ENCODE measurements at regions not wholly inside any gene's neighbourhood (a gene's known extent, or its start where the extent isn't known, plus 50 kb on each side); places are given as distances from the start of the nearest gene placed in this dataset.
A peak's percentile ranks its signal among the peaks of the same experiment; 100 is the strongest.
"Not testable (repeated sequence)": the region's sequence is repeated elsewhere in the genome, so short reads cannot be mapped to it uniquely, and the experiment has no call there.

DNA sequence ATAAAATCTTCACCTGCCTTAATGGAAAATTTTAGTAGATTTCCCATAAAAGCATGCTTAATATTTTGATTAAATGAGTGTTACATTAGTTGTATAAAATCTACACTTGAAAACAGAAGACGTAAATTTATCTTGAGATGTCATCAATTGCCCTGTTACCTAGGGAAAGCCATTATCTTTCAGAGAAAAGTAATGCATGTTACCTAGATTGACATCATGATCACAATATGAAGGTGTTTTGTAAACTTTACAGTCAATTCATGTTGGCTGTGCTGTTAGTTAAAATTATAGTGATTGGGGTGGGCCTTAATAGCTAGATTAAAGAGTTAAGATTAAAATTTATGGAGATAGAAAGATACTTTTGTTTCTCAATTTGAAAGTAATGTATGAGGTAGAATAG, 293.2 kb upstream of the PCDH18 start:
- no peak for DNase-seq

- no peak for DNase-seq
Observed at GRCh38 chr4:137823007-137823406, 290.7 kb upstream of the PCDH18 start.

GRCh38 chr4:137819964-137820383, 287.7 kb upstream of the PCDH18 start:
- DNase-seq = peak; percentile 58

DNA sequence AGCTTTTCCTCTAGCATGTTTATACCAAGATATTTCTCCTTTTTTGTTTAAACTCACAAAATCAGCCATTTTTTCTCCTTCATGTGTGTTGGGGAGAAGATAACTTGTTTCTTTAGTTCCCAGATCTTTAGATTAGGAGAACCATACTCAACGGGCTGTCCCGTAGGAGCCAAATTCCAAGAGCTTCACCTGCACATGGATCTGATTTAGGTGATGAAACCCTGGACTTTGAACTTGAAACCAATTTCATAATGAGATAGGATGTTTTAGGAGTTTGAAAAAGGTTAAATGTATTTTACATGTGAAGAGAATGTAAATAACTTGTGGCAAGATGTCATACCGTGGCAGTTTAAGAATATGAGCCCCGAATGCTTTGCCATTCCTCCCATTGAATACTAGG, 280.0 kb upstream of the PCDH18 start:
- no peak for DNase-seq

DNA sequence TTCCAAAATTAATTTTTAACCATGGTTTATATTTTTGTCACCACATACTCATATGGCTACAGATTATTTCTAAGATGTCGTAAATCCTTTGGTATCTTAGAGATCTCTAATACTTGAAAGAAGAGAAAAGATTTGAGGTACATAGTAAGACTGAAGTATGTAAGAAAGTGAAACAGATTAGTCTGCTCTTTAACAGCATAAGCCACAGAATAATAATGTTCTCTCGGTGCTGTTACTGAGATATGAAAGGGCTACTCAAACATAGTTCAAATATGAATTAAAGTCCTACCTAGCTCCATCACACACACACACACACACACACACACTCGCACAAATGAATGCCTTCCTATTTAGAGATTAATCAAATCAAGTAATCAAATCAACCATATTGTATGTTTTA, 274.1 kb upstream of the PCDH18 start:
- no peak for DNase-seq

DNA sequence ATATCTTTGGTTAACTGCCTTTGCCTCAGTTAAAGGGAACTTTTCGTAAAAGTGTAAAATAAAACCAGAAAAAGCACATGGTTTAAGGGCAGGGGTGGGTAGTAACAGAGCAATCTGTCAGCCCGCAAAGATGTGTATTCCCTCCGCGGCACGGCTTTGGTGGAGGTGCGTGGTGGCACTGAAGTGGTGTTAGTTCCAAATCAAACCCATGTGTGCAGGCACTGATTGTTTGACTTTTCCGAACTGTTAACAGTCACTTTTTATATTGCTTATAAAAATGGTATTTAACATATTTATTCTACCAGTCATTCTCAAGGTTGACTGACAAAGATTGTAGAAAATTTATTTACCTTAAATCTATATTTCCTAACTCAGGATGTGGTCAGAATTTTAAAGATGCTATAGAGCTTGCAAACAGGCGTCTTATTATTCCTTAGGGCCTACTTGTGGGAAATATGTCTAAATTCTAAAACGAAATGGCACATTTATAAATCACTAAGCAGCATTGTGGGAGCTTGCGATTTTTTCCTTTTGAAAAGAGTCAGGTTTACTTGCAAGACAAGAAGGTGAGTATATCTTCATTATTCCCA, 272.7 kb upstream of the PCDH18 start:
- DNase-seq = no peak

DNA sequence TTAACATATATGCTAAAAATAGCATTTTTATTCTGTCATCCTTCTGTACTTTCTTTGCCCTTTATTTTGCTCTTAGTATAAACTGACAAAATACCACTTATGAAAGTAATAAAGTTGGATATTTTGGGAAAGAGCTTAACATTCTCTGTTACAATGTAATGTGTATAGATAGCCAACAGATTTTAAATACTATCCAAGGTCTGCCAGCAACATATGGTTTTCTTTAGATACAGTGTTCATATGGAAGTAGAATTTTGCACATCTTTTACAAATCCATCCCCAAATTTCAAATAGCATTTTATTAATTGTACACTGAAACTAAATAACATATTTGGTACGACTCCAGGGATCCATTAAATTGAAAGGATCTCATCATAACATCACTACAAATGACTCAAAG, 268.6 kb upstream of the PCDH18 start:
- no peak for DNase-seq

- no peak for DNase-seq
Observed at GRCh38 chr4:137794764-137795254, 262.5 kb upstream of the PCDH18 start.

DNA sequence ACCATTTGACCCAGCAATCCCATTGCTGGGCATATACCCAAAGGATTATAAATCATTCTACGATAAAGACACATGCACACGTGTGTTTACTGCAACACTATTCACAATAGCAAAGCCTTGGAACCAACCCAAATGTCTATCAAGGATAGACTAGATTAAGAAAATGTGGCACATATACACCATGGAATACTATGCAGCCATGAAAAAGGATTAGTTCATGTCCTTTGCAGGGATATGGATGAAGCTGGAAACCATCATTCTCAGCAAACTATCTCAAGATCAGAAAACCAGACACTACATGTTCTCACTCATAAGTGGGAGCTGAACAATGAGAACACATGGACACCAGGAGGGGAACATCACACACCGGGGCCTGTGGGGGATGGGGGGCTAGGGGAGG, 257.0 kb upstream of the PCDH18 start:
- DNase-seq = not testable (repeated sequence)

- DNase-seq = not testable (repeated sequence)
Observed at GRCh38 chr4:137783923-137784322, 251.6 kb upstream of the PCDH18 start.

DNA sequence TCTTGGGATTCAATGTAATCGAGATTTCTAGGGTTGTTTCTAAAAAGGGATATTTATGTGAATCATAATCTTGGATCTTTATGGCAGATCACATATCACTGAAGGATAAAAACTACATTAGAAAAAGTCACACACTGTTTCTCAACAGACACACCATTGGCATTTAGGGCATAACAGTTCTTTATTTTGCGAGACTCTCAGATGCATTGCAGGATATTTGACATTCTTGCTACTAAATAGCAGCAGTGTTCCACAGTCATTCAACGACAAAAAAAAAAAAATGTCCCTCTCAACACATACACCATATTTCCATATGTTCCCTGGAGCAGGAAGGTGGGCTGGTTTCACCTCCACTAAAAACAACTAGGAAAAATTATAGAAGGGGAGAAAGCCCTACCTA, 243.4 kb upstream of the PCDH18 start:
- no peak for DNase-seq

DNA sequence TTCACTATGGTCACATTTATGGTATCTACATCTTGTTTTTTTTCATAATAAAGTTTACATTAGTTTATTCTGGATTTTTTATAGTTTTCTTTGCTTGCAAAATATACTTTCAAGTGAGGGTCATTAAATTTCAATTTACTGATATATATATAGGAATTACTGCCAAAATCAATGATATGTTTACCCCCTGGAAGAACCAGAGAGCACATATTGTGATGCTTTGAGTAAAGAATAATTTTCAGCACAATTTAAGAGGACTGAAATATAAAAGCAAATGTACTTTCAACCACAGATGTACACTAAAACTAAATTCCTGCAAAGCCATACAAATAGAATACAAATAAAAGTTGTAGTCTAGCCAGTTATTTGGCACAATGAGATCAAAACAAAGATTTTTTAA, 242.2 kb upstream of the PCDH18 start:
- no peak for DNase-seq

- DNase-seq = no peak
Observed at GRCh38 chr4:137768881-137769280, 236.6 kb upstream of the PCDH18 start.

DNA sequence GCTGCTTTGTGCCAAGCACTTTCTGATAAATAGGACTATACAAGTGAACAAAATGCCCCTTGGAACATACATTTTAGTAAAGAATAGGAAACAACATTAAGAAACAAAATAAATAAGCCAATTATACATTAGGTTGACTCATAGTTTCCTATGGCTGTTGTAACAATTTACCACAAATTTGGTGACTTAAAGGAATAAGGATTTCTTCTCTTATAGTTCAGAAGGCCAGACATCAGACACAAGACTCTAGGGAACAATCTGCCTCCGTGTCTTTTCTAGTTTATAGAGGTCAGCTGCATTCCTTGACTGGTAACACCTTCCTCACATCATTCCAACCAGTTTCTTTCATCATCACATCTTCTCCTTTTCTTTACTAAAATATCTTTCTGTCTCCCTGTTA, 235.9 kb upstream of the PCDH18 start:
- no peak for DNase-seq

DNA sequence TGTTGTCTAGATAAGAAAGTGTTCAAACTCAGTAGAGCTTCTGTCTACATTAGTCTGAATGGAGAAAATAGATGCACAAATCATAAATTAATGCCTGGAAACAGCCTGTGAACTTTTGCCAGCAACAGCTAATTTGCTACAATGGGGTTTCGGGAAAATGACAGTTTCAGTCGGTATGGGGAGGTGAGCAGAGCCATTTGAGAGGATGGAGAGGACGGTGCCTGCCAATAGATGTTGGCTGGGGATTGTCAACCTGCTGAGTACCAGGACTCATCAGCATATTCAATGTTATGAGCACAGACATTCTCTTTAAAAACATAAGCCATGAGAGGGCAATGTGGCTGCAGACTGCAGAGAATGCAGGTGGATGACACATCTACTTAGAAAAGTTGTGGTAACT, 230.3 kb upstream of the PCDH18 start:
- DNase-seq = no peak

DNA sequence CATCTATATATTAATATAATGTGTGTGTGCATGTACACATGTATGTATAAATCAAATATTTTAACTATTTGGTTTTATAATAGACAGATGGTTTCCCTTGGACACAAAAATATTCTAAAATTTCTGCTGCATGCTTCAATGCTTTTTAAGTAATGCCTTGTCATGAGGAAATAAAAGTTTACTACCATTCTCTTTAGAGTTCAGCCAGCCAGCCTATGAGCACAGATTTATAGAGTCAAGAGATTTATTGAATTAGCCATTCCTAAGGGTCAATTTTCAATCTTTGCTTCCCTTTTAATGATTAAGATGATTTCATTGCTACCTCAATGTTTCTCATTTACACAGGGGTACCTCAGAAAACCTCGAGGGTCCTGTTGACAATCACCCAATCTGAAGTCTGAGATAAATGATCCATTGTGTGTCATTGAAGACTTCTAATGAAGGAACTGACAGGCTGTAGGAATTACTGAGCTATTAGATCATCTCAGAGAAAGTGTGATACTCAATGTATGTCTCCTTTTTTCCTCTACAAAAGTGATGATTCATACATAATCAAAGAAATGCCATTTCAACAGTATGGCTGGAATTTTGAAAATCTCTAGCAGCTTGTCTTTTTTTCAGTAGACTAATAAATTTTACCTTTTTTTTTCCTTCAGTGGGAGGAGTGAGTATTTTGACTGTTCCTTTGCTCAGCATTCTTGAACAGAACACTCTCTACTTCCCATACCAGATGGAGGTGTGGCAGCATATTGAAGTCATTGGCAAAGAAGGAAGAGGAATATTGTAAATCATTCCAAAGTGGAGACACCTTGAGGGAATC, 222.6 kb upstream of the PCDH18 start:
- DNase-seq = no peak

DNA sequence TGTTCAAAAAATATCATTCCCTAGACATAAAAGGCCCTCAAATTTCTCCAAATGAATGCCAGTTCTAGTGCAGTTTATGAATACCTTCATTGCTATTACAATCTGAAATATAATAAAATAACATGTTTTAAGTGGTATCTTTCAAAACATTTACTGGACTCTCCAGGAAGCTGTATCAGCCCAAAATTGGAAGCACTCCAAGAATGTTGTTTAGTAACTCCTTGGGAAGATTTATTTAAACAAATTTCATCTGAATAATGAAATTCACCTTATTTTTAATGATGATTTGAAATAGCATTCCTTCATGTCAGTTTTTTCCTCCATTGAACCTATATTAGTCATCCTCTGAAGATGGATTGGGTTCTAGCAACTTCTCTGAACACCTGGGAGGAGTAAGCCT, 217.2 kb upstream of the PCDH18 start:
- no peak for DNase-seq

DNA sequence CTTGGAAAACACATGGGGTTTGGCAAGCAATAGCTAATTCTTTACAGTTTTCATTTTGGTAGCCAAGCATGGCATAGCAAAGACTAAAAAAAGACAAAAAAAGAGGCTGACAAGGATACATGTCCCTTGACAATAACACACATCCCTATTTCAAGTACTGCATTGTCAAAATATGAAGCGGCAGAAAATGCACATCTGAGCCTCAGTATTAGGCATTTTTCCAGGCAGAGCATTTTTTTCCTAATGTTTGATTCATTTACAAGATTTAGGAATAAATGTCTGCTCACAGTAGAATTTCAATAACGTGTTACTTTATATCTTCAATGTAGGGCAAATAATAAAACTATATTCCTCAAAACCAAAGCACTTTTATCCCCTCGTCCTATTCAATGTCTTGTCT, 216.3 kb upstream of the PCDH18 start:
- DNase-seq = no peak

GRCh38 chr4:137740141-137740540, 207.8 kb upstream of the PCDH18 start:
- DNase-seq = no peak

- DNase-seq = no peak
Observed at GRCh38 chr4:137739391-137739790, 207.1 kb upstream of the PCDH18 start.

DNA sequence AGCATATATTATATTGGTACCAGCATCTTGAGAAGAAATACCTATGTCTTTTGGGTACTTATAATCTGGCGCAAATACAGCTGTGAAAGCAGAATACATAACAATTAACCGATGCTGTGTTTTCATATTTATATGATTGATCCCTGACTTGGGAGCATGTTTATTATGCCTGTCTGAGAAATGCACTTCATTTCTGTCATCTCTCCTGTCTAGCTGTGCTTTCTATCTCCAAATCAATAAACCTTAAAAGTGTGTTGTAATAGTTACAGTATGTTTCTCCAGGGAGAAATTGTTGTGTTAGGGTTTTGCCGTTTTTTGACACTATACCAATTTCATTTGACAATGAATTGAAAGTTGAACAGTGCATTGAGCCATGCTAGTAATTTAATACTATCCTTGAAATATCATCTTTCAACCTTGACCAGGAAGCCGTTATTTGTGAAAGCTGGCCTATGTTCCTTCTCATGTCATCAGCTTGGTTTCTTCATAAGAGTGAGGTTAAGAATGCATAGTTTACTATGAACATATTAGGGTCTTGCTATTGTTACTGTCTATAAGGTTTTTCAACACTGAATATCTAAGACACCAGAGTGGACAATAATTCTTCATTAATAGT, 206.2 kb upstream of the PCDH18 start:
- DNase-seq = no peak

- DNase-seq = no peak
Observed at GRCh38 chr4:137735561-137736104, 203.3 kb upstream of the PCDH18 start.

DNA sequence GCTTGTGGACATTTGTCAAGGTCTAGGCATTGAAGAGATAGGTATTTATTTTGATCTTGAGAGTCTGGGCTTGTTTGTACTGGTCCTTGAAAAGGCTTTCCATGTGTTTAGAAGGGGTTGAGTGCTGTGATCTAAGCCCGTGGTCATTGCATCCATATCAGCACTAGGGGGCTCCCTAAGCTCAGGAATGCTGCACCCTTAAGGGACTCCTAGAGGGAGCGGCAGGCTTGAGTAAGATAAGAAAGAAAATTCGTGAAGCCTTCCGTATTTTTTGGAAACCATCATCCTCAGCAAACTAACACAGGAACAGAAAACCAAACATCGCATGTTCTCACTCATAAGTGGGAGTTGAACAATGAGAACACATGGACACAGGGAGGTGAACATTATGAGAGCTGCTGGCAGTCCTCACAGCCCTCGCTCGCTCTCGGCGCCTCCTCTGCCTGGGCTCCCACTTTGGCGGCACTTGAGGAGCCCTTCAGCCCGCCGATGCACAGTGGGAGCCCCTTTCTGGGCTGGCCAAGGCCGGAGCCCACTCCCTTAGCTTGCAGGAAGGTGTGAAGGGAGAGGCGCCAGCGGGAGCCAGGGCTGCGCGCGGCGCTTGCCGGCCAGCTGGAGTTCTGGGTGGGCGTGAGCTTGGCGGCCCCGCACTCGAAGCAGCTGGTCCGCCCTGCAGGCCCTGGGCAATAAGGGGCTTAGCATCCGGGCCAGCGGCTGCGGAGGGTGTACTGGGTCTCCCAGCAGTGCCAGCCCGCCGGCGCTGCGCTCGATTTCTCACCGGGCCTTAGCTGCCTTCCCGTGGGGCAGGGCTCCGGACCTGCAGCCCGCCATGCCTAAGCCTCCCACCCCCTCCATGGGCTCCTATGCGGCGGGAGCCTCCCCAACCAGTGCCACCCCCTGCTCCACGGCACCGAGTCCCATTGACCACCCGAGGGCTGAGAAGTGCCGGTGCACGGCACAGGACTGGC, 201.2 kb upstream of the PCDH18 start:
- DNase-seq = peak; percentile 40

All from hematopoietic multipotent progenitor cell treated with erythropoietin and hydrocortisone succinate and interleukin-3 and kit ligand, for 4 days (in vitro differentiated cells).